MCF 10A (cell line): ENCODE measurements at regions not wholly inside any gene's neighbourhood (a gene's known extent, or its start where the extent isn't known, plus 50 kb on each side); places are given as distances from the start of the nearest gene placed in this dataset.

ENCODE experiments used
- BruUV-seq: library from RNA; stranded (reverse); fragments of 400-500 nt; replicated peaks from 2 replicates; lab custom pipeline; 2021; lab: Mats Ljungman, UMichigan
- CTCF ChIA-PET: fragments of 300-600 bp; sonication (Branson Sonifier 250); formaldehyde crosslinking; extraction: SDS; loops from one replicate; lab custom pipeline; 2021; ENCODE audit warnings: antibody characterized with exemption, inconsistent platforms; lab: Yijun Ruan, JAX
- POLR2A ChIA-PET: fragments of 300-600, 350-650 bp; sonication (Branson Sonifier 250); formaldehyde crosslinking; extraction: SDS; loops from one replicate; lab custom pipeline; 2020; ENCODE audit warnings: antibody characterized with exemption, inconsistent platforms; lab: Yijun Ruan, JAX
- DNase-seq: peaks from one replicate; pipeline ENCODE4 v3.0.0-alpha.2; 2018; ENCODE audit not compliant: unreplicated experiment
- H3K27ac Mint-ChIP-seq: one replicate; pipeline ENCODE4 v1.8.0; 2022; ENCODE audit warnings: mild to moderate bottlenecking, low read depth, mixed read lengths; ENCODE audit not compliant: unreplicated experiment
- H3K27me3 Mint-ChIP-seq: one replicate; pipeline ENCODE4 v1.8.0; 2022; ENCODE audit warnings: mixed read lengths; ENCODE audit not compliant: insufficient read depth, unreplicated experiment
- H3K36me3 Mint-ChIP-seq: one replicate; pipeline ENCODE4 v1.8.0; 2022; ENCODE audit warnings: mild to moderate bottlenecking, moderate library complexity, mixed read lengths; ENCODE audit not compliant: insufficient read depth, unreplicated experiment
- H3K4me1 Mint-ChIP-seq: one replicate; pipeline ENCODE4 v1.8.0; 2022; ENCODE audit warnings: mixed read lengths; ENCODE audit not compliant: insufficient read depth, unreplicated experiment
- H3K4me3 Mint-ChIP-seq: one replicate; pipeline ENCODE4 v1.8.0; 2022; ENCODE audit warnings: mild to moderate bottlenecking, moderate library complexity, mixed read lengths; ENCODE audit not compliant: unreplicated experiment
- H3K9me3 Mint-ChIP-seq: one replicate; pipeline ENCODE4 v1.8.0; 2022; ENCODE audit warnings: mixed read lengths; ENCODE audit not compliant: unreplicated experiment
- CTCF ChIP-seq: fragments of 200-600 bp; IDR thresholded peaks from one replicate; pipeline ENCODE4 v1.8.0; 2022; ENCODE audit warnings: antibody characterized with exemption, mild to moderate bottlenecking; ENCODE audit not compliant: unreplicated experiment
- intact Hi-C: fragments of 100-400 bp; cut with micrococcal nuclease; formaldehyde crosslinking; loops from 2 replicates; pipeline ENCODE4 v1.14.1; 2022

DNA sequence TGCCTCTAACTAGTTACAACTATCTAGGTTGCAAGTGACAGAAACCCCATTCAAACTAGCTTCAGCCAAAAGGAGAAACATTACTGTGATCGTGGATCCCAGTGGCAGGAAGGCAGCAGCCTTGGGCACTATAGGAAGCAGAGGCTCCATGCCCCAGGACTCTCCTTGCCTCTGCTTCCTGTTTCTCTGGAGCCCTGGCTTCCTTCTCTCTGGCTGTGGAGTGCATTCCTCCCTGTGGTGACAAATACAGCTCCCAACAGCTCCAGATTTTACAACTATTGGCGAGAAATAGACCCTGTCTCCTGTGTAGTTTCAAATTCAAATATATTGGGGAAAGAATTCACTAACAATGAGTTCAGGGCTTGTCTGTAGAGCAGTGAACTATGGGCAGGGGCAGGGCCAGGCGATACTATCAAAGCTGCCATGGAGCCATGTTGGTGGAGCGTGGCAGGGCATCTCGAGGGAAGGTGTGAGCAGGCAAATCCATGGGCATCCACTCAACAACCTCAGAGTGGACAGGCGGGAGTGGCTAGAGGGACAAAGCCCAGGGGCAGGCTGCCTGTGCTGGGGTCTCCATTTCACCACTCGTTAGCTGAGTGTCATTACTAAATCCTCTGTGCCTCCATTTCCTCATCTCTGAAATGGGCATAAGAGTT lies 189.5 kb downstream of the ERCC6L2 start:
- H3K4me3 Mint-ChIP-seq, result no peak overlapping the region
- ChIA-PET CTCF (interaction anchor here (0.7 kb wide), 1 partner anchor 28 kb away, joined by 7 read pairs; no protein-coding TSS in a partner anchor), POLR2A (no interaction called here)
- no TSS peak for BruUV-seq
- no peaks in the 10 kb centered on the region for H3K4me1 Mint-ChIP-seq
- intact Hi-C loops, result no loop called here
- no peak for TF ChIP-seq CTCF
- H3K27me3 Mint-ChIP-seq, result peaks cover 13% of the 10 kb centered on the region
- H3K9me3 Mint-ChIP-seq, result no peaks in the 10 kb centered on the region
- no peak for DNase-seq
- peaks cover 6% of the 10 kb centered on the region for H3K36me3 Mint-ChIP-seq
- no peak overlapping the region for H3K27ac Mint-ChIP-seq

DNA sequence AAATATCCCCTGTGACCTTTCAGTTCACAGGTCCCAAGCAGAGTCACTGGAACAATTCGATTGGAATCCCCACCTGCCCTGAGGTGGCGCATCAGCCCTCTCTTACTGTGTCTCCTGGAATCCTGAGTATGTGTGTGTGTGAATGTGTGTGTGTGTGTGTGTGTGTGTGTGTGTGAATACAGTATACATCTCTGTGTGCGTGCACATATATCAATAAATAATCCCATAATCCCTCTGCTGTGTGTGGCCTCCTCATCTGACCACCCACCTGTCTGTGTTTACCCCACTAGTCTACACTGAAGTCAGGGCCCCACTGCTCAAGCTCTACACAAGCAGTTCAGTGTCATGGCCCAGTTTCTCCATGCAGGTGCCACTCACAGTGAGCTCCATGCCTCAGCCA lies 187.4 kb downstream of the ERCC6L2 start:
- Mint-ChIP-seq H3K27ac (no peak overlapping the region), H3K36me3 (peaks cover 6% of the 10 kb centered on the region), H3K27me3 (peaks cover 12% of the 10 kb centered on the region), H3K4me1 (no peaks in the 10 kb centered on the region), H3K4me3 (no peak overlapping the region), H3K9me3 (no peaks in the 10 kb centered on the region)
- DNase-seq, result no peak
- ChIA-PET POLR2A (no interaction called here), CTCF (no interaction called here)
- intact Hi-C loops, result no loop called here
- no TSS peak for BruUV-seq
- no peak for TF ChIP-seq CTCF

GRCh38 chr9:96062031-96062430 lies 186.5 kb downstream of the ERCC6L2 start:
- intact Hi-C loops, result no loop called here
- no peak overlapping the region for H3K4me3 Mint-ChIP-seq
- no peak overlapping the region for H3K27ac Mint-ChIP-seq
- BruUV-seq, result no TSS peak
- CTCF ChIA-PET, result no interaction called here
- H3K9me3 Mint-ChIP-seq, result no peaks in the 10 kb centered on the region
- no peaks in the 10 kb centered on the region for H3K4me1 Mint-ChIP-seq
- H3K27me3 Mint-ChIP-seq, result peaks cover 12% of the 10 kb centered on the region
- POLR2A ChIA-PET, result no interaction called here
- peaks cover 6% of the 10 kb centered on the region for H3K36me3 Mint-ChIP-seq
- no peak for TF ChIP-seq CTCF
- no peak for DNase-seq

GRCh38 chr9:96061293-96061987 lies 185.9 kb downstream of the ERCC6L2 start:
- TF ChIP-seq CTCF, result peak; percentile 10
- H3K9me3 Mint-ChIP-seq, result no peaks in the 10 kb centered on the region
- no TSS peak for BruUV-seq
- ChIA-PET CTCF (interaction anchor here (0.6 kb wide), 1 partner anchor 14 kb away, joined by 3 read pairs; no protein-coding TSS in a partner anchor), POLR2A (no interaction called here)
- intact Hi-C loops, result loop anchor here (1.0 kb wide), 1 partner anchor 335 kb away; no protein-coding TSS in a partner anchor
- peaks cover 12% of the 10 kb centered on the region for H3K27me3 Mint-ChIP-seq
- no peaks in the 10 kb centered on the region for H3K4me1 Mint-ChIP-seq
- H3K27ac Mint-ChIP-seq, result no peak overlapping the region
- H3K4me3 Mint-ChIP-seq, result no peak overlapping the region
- H3K36me3 Mint-ChIP-seq, result peaks cover 6% of the 10 kb centered on the region
- peak; percentile 40 for DNase-seq
